Panc1 (cell line): ENCODE measurements at regions not wholly inside any gene's neighbourhood (a gene's known extent, or its start where the extent isn't known, plus 50 kb on each side); places are given as distances from the start of the nearest gene placed in this dataset.

Experiments used
- POLR2AphosphoS5 ChIP-seq: IDR thresholded peaks from 2 replicates; pipeline ENCODE4 v1.6.1; 2012; ENCODE audit warnings: mild to moderate bottlenecking, low read depth, low read length, moderate library complexity
- SIN3A ChIP-seq: IDR thresholded peaks from 2 replicates; pipeline ENCODE4 v1.6.1; 2012; ENCODE audit warnings: low read depth, mild to moderate bottlenecking, low read length, moderate library complexity, borderline replicate concordance; ENCODE audit not compliant: insufficient read depth
- TF ChIP-seq, protein P1 (sequence below): fragments of 450-650 bp; IDR thresholded peaks from 2 replicates; pipeline ENCODE4 v1.5.1; 2017; ENCODE audit warnings: mild to moderate bottlenecking

DNA sequence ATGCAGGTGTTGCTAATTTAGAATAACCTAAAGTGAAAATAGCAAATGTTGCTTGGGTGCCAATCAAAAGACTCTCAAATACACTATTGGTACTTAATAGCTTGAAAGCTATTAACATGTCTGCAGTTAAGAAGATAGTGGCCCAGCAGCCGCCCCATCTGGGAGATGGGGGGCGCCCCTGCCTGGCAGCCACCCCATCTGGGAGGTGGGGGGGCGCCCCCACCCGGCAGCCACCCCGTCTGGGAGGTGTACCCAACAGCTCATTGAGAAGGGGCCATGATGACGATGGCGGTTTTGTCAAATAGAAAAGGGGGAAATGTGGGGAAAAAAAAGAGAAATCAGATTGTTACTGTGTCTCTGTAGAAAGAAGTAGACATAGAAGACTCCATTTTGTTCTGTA lies 923.1 kb upstream of the MDGA2 start:
- TF ChIP-seq POLR2AphosphoS5: no peak
- TF ChIP-seq, protein P1, sequence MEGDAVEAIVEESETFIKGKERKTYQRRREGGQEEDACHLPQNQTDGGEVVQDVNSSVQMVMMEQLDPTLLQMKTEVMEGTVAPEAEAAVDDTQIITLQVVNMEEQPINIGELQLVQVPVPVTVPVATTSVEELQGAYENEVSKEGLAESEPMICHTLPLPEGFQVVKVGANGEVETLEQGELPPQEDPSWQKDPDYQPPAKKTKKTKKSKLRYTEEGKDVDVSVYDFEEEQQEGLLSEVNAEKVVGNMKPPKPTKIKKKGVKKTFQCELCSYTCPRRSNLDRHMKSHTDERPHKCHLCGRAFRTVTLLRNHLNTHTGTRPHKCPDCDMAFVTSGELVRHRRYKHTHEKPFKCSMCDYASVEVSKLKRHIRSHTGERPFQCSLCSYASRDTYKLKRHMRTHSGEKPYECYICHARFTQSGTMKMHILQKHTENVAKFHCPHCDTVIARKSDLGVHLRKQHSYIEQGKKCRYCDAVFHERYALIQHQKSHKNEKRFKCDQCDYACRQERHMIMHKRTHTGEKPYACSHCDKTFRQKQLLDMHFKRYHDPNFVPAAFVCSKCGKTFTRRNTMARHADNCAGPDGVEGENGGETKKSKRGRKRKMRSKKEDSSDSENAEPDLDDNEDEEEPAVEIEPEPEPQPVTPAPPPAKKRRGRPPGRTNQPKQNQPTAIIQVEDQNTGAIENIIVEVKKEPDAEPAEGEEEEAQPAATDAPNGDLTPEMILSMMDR: no peak
- no peak for TF ChIP-seq SIN3A
